H1 (cell line): ENCODE measurements at regions not wholly inside any gene's neighbourhood (a gene's known extent, or its start where the extent isn't known, plus 50 kb on each side); places are given as distances from the start of the nearest gene placed in this dataset.

Experiments
- CTCF ChIA-PET: fragments of 300-600 bp; sonication (Branson Sonifier 250); formaldehyde crosslinking; loops from one replicate; lab custom pipeline; 2021; ENCODE audit not compliant: partially characterized antibody; lab: Charles Lee
- POLR2A ChIA-PET: fragments of 300-600 bp; sonication (Branson Sonifier 250); formaldehyde crosslinking; loops from one replicate; lab custom pipeline; 2021; ENCODE audit warnings: inconsistent platforms; ENCODE audit not compliant: partially characterized antibody; lab: Charles Lee
- DNase-seq, 2 experiments: peaks; one replicate each; pipeline versions ENCODE4 v3.0.0 to v3.0.0-alpha.2; 2010 to 2022; ENCODE audit warnings: low spot score in 2 of 2, low read depth in 1 of 2, mixed read lengths in 1 of 2
- FAIRE-seq: peaks from 2 replicates; lab custom pipeline; 2011; peaks lifted over from hg19 to GRCh38; lab: Jason Lieb, UNC
- H2AFZ ChIP-seq: 2 replicates; pipeline ENCODE4 v1.8.1; 2012; ENCODE audit warnings: low read length, inconsistent platforms
- H2AK5ac ChIP-seq: 2 replicates; pipeline ENCODE4 v1.6.1; 2013; ENCODE audit warnings: low read depth, low read length
- H2BK120ac ChIP-seq: replicated peaks from 2 replicates; pipeline ENCODE3; 2013; ENCODE audit warnings: low read depth, low read length, inconsistent platforms
- H2BK12ac ChIP-seq: 2 replicates; pipeline ENCODE4 v1.6.1; 2013; ENCODE audit warnings: low read depth, low read length
- H2BK15ac ChIP-seq: 2 replicates; pipeline ENCODE4 v1.6.1; 2013; ENCODE audit warnings: low read length
- H2BK20ac ChIP-seq: 2 replicates; pipeline ENCODE4 v1.6.1; 2013; ENCODE audit warnings: low read length
- H2BK5ac ChIP-seq: 2 replicates; pipeline ENCODE4 v1.6.1; 2013; ENCODE audit warnings: low read depth, low read length
- H3K14ac ChIP-seq: 2 replicates; pipeline ENCODE4 v1.6.1; 2013; ENCODE audit warnings: inconsistent platforms; ENCODE audit not compliant: insufficient read length
- H3K18ac ChIP-seq: 2 replicates; pipeline ENCODE4 v1.6.1; 2013; ENCODE audit warnings: low read length; ENCODE audit errors: extremely low read depth
- H3K23ac ChIP-seq: 2 replicates; pipeline ENCODE4 v1.6.1; 2013; ENCODE audit warnings: inconsistent platforms; ENCODE audit not compliant: insufficient read length
- H3K23me2 ChIP-seq: 2 replicates; pipeline ENCODE4 v1.6.1; 2013; ENCODE audit warnings: low read depth, low read length
- H3K27ac ChIP-seq: 2 replicates; pipeline ENCODE4 v1.6.1; 2011; ENCODE audit warnings: low read depth, low read length, inconsistent platforms
- H3K27me3 ChIP-seq, 4 experiments: replicated peaks in 1 of 4; 1 replicate in 1 of 4; 2 replicates in 3 of 4; pipeline versions ENCODE4 v1.6.1 to v1.8.1; 2011 to 2013; ENCODE audit warnings: low read length in 3 of 4, mild to moderate bottlenecking in 3 of 4, inconsistent platforms in 2 of 4, mixed read lengths in 2 of 4, moderate library complexity in 1 of 4; ENCODE audit not compliant: control insufficient read depth in 3 of 4, insufficient read depth in 3 of 4; ENCODE audit errors: extremely low read depth in 1 of 4
- H3K36me3 ChIP-seq, 4 experiments: 2 replicates each; pipeline versions ENCODE4 v1.6.1 to v1.8.1; 2011 to 2013; ENCODE audit warnings: mild to moderate bottlenecking in 4 of 4, low read length in 3 of 4, moderate library complexity in 2 of 4, control low read depth in 1 of 4, inconsistent platforms in 1 of 4; ENCODE audit not compliant: insufficient read depth in 4 of 4, control insufficient read depth in 2 of 4
- H3K4ac ChIP-seq: replicated peaks from 2 replicates; pipeline ENCODE3; 2013; ENCODE audit warnings: low read length, low read depth, mixed read lengths, inconsistent platforms; ENCODE audit not compliant: insufficient read length
- H3K4me1 ChIP-seq, 4 experiments: replicated peaks in 1 of 4; 1 replicate in 1 of 4; 2 replicates in 3 of 4; pipeline versions ENCODE4 v1.6.1 to v1.8.1; 2011 to 2013; ENCODE audit warnings: low read length in 3 of 4, inconsistent platforms in 2 of 4, mixed read lengths in 1 of 4; ENCODE audit not compliant: insufficient read depth in 4 of 4, control insufficient read depth in 3 of 4
- H3K4me2 ChIP-seq, 2 experiments: 2 replicates each; pipeline versions ENCODE4 v1.6.1 to v1.8.1; 2011 to 2013; ENCODE audit warnings: low read depth in 2 of 2, low read length in 2 of 2, control low read depth in 1 of 2, inconsistent platforms in 1 of 2, mild to moderate bottlenecking in 1 of 2; ENCODE audit not compliant: insufficient read depth in 1 of 2
- H3K4me3 ChIP-seq, 4 experiments: fragments of 200-600, 300-600 bp in 1 of 4; sonication (generic), shearing (Covaris generic), sonication (Bioruptor Twin) in 1 of 4; 2 replicates each; pipeline versions ENCODE4 v1.5.1 to v1.8.1; 2011 to 2016; ENCODE audit warnings: low read length in 4 of 4, low read depth in 3 of 4, control low read depth in 2 of 4, inconsistent platforms in 2 of 4, mild to moderate bottlenecking in 2 of 4, mixed read lengths in 1 of 4, moderate library complexity in 1 of 4; ENCODE audit not compliant: insufficient read depth in 2 of 4; ENCODE audit errors: extremely low read depth in 1 of 4
- H3K56ac ChIP-seq: replicated peaks from 2 replicates; pipeline ENCODE3; 2013; ENCODE audit warnings: low read depth, mild to moderate bottlenecking, mixed read lengths, low read length, inconsistent platforms; ENCODE audit not compliant: insufficient read length
- H3K79me1 ChIP-seq: 2 replicates; pipeline ENCODE4 v1.6.1; 2013; ENCODE audit warnings: low read depth, low read length, control low read depth
- H3K79me2 ChIP-seq, 2 experiments: 2 replicates each; pipeline versions ENCODE4 v1.6.1 to v1.8.1; 2012 to 2013; ENCODE audit warnings: low read length in 2 of 2, mild to moderate bottlenecking in 2 of 2, inconsistent platforms in 1 of 2; ENCODE audit not compliant: insufficient read depth in 2 of 2, control insufficient read depth in 1 of 2
- H3K9ac ChIP-seq, 4 experiments: replicated peaks in 1 of 4; 1 replicate in 1 of 4; 2 replicates in 3 of 4; pipeline versions ENCODE4 v1.6.1 to v1.8.1; 2011 to 2013; ENCODE audit warnings: low read depth in 3 of 4, low read length in 3 of 4, control low read depth in 2 of 4, mild to moderate bottlenecking in 2 of 4, moderate library complexity in 2 of 4, inconsistent platforms in 1 of 4; ENCODE audit errors: extremely low read depth in 1 of 4
- H3K9me3 ChIP-seq, 2 experiments: 2 replicates each; pipeline versions ENCODE4 v1.6.1 to v1.8.1; 2012 to 2013; ENCODE audit warnings: mild to moderate bottlenecking in 2 of 2, moderate library complexity in 2 of 2, control low read depth in 1 of 2, inconsistent platforms in 1 of 2, low read depth in 1 of 2, low read length in 1 of 2, mixed read lengths in 1 of 2; ENCODE audit not compliant: insufficient read depth in 2 of 2
- H4K20me1 ChIP-seq, 2 experiments: replicated peaks in 1 of 2; 2 replicates each; pipeline versions ENCODE3 to v1.8.1; 2011 to 2013; ENCODE audit warnings: inconsistent platforms in 2 of 2, low read length in 2 of 2, mild to moderate bottlenecking in 1 of 2; ENCODE audit not compliant: insufficient read depth in 2 of 2, control insufficient read depth in 1 of 2
- H4K5ac ChIP-seq: 2 replicates; pipeline ENCODE4 v1.6.1; 2013; ENCODE audit warnings: low read length, low read depth, mixed read lengths, inconsistent platforms; ENCODE audit not compliant: insufficient read length
- H4K8ac ChIP-seq: 2 replicates; pipeline ENCODE4 v1.8.0; 2013; ENCODE audit warnings: mild to moderate bottlenecking, moderate library complexity, low read length, inconsistent platforms; ENCODE audit not compliant: insufficient read depth; ENCODE audit errors: extremely low read depth
- H4K91ac ChIP-seq: replicated peaks from 2 replicates; pipeline ENCODE3; 2013; ENCODE audit warnings: low read length, mixed read lengths, inconsistent platforms; ENCODE audit not compliant: insufficient read length
- CBX8 ChIP-seq: fragments of 300-800, 300-1000 bp; sonication (generic); IDR thresholded peaks from 2 replicates; pipeline ENCODE4 v1.7.1; 2016; ENCODE audit warnings: low read depth, low read length, borderline replicate concordance
- EP300 ChIP-seq, 2 experiments: IDR thresholded peaks; 1 replicate in 1 of 2; 2 replicates in 1 of 2; pipeline ENCODE4 v1.6.1; 2011 to 2012; ENCODE audit warnings: low read depth in 2 of 2, low read length in 2 of 2, mild to moderate bottlenecking in 2 of 2, borderline replicate concordance in 1 of 2, inconsistent platforms in 1 of 2, moderate library complexity in 1 of 2
- KDM1A ChIP-seq: fragments of 200-600, 300-600 bp; sonication (generic); IDR thresholded peaks from 2 replicates; pipeline ENCODE4 v1.7.1; 2016; ENCODE audit warnings: mild to moderate bottlenecking, low read length, borderline replicate concordance
- MAFK ChIP-seq: IDR thresholded peaks from 2 replicates; pipeline ENCODE4 v1.6.1; 2012; ENCODE audit warnings: low read depth, mild to moderate bottlenecking, improper control_type of control experiment, low read length
- NRF1 ChIP-seq: IDR thresholded peaks from 2 replicates; pipeline ENCODE4 v1.6.1; 2011; ENCODE audit warnings: mild to moderate bottlenecking, low read depth, low read length, improper control_type of control experiment
- POLR2A ChIP-seq, 2 experiments: IDR thresholded peaks; 1 replicate in 1 of 2; 2 replicates in 1 of 2; pipeline ENCODE4 v1.6.1; 2011; ENCODE audit warnings: low read depth in 2 of 2, low read length in 2 of 2, mild to moderate bottlenecking in 2 of 2; ENCODE audit errors: control extremely low read depth in 1 of 2
- TAF7 ChIP-seq: optimal IDR thresholded peaks from 2 replicates; pipeline ENCODE3; 2011; ENCODE audit warnings: low read depth, mild to moderate bottlenecking, inconsistent platforms, low read length, moderate library complexity, borderline replicate concordance
- TBP ChIP-seq: IDR thresholded peaks from 2 replicates; pipeline ENCODE4 v1.6.1; 2011; ENCODE audit warnings: low read depth, low read length, improper control_type of control experiment
- USF2 ChIP-seq: IDR thresholded peaks from 2 replicates; pipeline ENCODE4 v1.6.1; 2011; ENCODE audit warnings: low read length, improper control_type of control experiment
- ZNF274 ChIP-seq: IDR thresholded peaks from 2 replicates; pipeline ENCODE4 v1.7.0; 2012; ENCODE audit warnings: low read length, borderline replicate concordance; ENCODE audit errors: extremely low read depth
- WGBS, 2 experiments: shearing (Covaris generic) in 1 of 2; methylation state at CpG; one replicate each; pipeline versions ENCODE4 v1.1.6 to v1.1.7; 2013 to 2015; ENCODE audit warnings: low lambda C conversion rate in 2 of 2, mixed read lengths in 2 of 2, inconsistent platforms in 1 of 2, low coverage in 1 of 2, missing lambda C conversion rate in 1 of 2; ENCODE audit not compliant: insufficient replicate concordance in 2 of 2, insufficient coverage in 1 of 2, insufficient read length in 1 of 2; ENCODE audit errors: extremely low coverage in 1 of 2, missing lambda C conversion rate in 1 of 2; 5-methylcytosine and 5-hydroxymethylcytosine counted together

- Histone ChIP-seq H3K23ac (no peak overlapping the region), H3K27ac (no peak overlapping the region), H3K9ac (no peak overlapping the region), H2BK5ac (no peak overlapping the region), H3K9me3 (no peaks in the 10 kb centered on the region), H3K14ac (no peak overlapping the region), H2AFZ (0 out of 2 replicates have a peak overlapping the region, but pooled peaks have one; percentile 27), H3K27me3 (no peaks in the 10 kb centered on the region), H3K4me3 (no peak overlapping the region), H3K4me1 (no peaks in the 10 kb centered on the region), H4K91ac (no peak overlapping the region), H3K56ac (no peak overlapping the region), H3K23me2 (no peaks in the 10 kb centered on the region), H2BK15ac (no peak overlapping the region), H3K4me2 (no peak overlapping the region), H3K36me3 (no peaks in the 10 kb centered on the region), H3K18ac (no peak overlapping the region), H3K4ac (no peak overlapping the region), H2BK12ac (no peak overlapping the region), H2BK120ac (no peak overlapping the region), H4K20me1 (no peaks in the 10 kb centered on the region), H3K79me1 (no peaks in the 10 kb centered on the region), H4K5ac (no peak overlapping the region), H2AK5ac (no peak overlapping the region), H3K79me2 (no peaks in the 10 kb centered on the region), H2BK20ac (no peak overlapping the region), H4K8ac (no peak overlapping the region)
- POLR2A ChIA-PET: no interaction called here
- CTCF ChIA-PET: interaction anchor here (0.6 kb wide), 1 partner anchor 1834 kb away, joined by 3 read pairs; no protein-coding TSS in a partner anchor
- no peak for DNase-seq
- 97% methylated on average over 4 of the region's 4 CpGs; no CpG with 5 or more reads in 1 of the 2 experiments for WGBS, 2 experiments
- no peak for FAIRE-seq
- TF ChIP-seq KDM1A (no peak), POLR2A (IDR thresholded peaks at IDR 0.05; ENCODE audit: control extremely low read depth in 1 of 2, low read depth in 2 of 2, low read length in 2 of 2) (no peak), USF2 (no peak), NRF1 (no peak), CBX8 (no peak), EP300 (IDR thresholded peaks at IDR 0.05; ENCODE audit: borderline replicate concordance in 1 of 2, low read depth in 2 of 2, low read length in 2 of 2) (no peak), TBP (no peak), ZNF274 (no peak), TAF7 (no peak), MAFK (no peak)
Observed at GRCh38 chr11:98296091-98296880, 724.5 kb upstream of the CNTN5 start.
